Testis (tissue), 2 donors: ENCODE measurements at regions not wholly inside any gene's neighbourhood (a gene's known extent, or its start where the extent isn't known, plus 50 kb on each side); places are given as distances from the start of the nearest gene placed in this dataset.

ENCODE experiments used
- DNase-seq: peaks from one replicate; pipeline ENCODE4 v3.0.0-alpha.2; 2019
- H3K27ac ChIP-seq, 2 donors: fragments of 200-600 bp; sonication (generic); one replicate each; pipeline ENCODE4 v1.5.1; 2019
- H3K27me3 ChIP-seq: fragments of 200-600 bp; sonication (generic); one replicate; pipeline ENCODE4 v1.5.1; 2019
- H3K36me3 ChIP-seq: fragments of 200-600 bp; sonication (generic); one replicate; pipeline ENCODE4 v1.5.1; 2017; ENCODE audit warnings: low read depth; ENCODE audit errors: missing control alignments
- H3K4me1 ChIP-seq: fragments of 200-600 bp; sonication (generic); one replicate; pipeline ENCODE4 v1.5.1; 2019
- H3K4me3 ChIP-seq, 2 donors: fragments of 200-600 bp; sonication (generic); one replicate each; pipeline ENCODE4 v1.5.1; 2017 to 2019
- H3K9me3 ChIP-seq: fragments of 200-600 bp; sonication (generic); one replicate; pipeline ENCODE4 v1.5.1; 2017
- CTCF ChIP-seq, 3 experiments: fragments of 450-650 bp in 2 of 3; fragments of 200-600 bp in 1 of 3; sonication (generic) in 1 of 3; IDR thresholded peaks; one replicate each; pipeline ENCODE4 v1.5.1; 2016 to 2019; ENCODE audit warnings: antibody characterized with exemption in 3 of 3, mild to moderate bottlenecking in 2 of 3, moderate library complexity in 1 of 3
- POLR2A ChIP-seq: fragments of 450-650 bp; IDR thresholded peaks from one replicate; pipeline ENCODE4 v1.6.1; 2017; ENCODE audit warnings: antibody characterized with exemption, mild to moderate bottlenecking, moderate library complexity
- WGBS, 2 donors: methylation state at CpG; one replicate each; pipeline ENCODE4 v1.1.5; 2018; 5-methylcytosine and 5-hydroxymethylcytosine counted together
- intact Hi-C: fragments of 100-400 bp; cut with DNase I; formaldehyde crosslinking; loops from one replicate; pipeline ENCODE4 v1.15.1; 2023; ENCODE audit warnings: low total_unique reads

GRCh38 chr16:47779201-47780016 is 318.3 kb downstream of the PHKB start:
- DNase-seq = peak; percentile 65

GRCh38 chr16:47778106-47778801 is 317.1 kb downstream of the PHKB start:
- no peaks in the 10 kb centered on the region for H3K9me3 ChIP-seq
- H3K27me3 ChIP-seq = no peaks in the 10 kb centered on the region
- no peak overlapping the region for H3K4me3 ChIP-seq
- H3K27ac ChIP-seq = peak overlapping the region in 1 of 2 donors; percentile 36
- no peak for TF ChIP-seq POLR2A
- TF ChIP-seq CTCF (IDR thresholded peaks at IDR 0.05) = no peak
- H3K36me3 ChIP-seq = no peaks in the 10 kb centered on the region
- no peak for DNase-seq
- intact Hi-C loops = no loop called here
- WGBS, 2 donors = 91 to 94% methylated on average over 6 of the region's 6 CpGs
- H3K4me1 ChIP-seq = peaks cover 15% of the 10 kb centered on the region

More at GRCh38 chr16:47779201-47780016, 318.3 kb downstream of the PHKB start:
- no peak for TF ChIP-seq POLR2A
- TF ChIP-seq CTCF (IDR thresholded peaks at IDR 0.05) = no peak
- 12 to 26% methylated on average over 3 to 7 of the region's 7 CpGs for WGBS, 2 donors
- intact Hi-C loops = no loop called here
- Histone ChIP-seq H3K4me3 (no peak overlapping the region), H3K27ac (peak overlapping the region; percentile 39 to 41), H3K27me3 (no peaks in the 10 kb centered on the region), H3K36me3 (no peaks in the 10 kb centered on the region), H3K9me3 (no peaks in the 10 kb centered on the region), H3K4me1 (peaks cover 16% of the 10 kb centered on the region)

- no peak overlapping the region for H3K27ac ChIP-seq
- DNase-seq = no peak
- H3K9me3 ChIP-seq = no peaks in the 10 kb centered on the region
- TF ChIP-seq POLR2A (no peak), CTCF (IDR thresholded peaks at IDR 0.05) (no peak)
- intact Hi-C loops = no loop called here
- H3K4me1 ChIP-seq = peaks cover 12% of the 10 kb centered on the region
- no peak overlapping the region for H3K4me3 ChIP-seq
- H3K36me3 ChIP-seq = no peaks in the 10 kb centered on the region
- no peaks in the 10 kb centered on the region for H3K27me3 ChIP-seq
Measured at GRCh38 chr16:47777220-47777619, 316.1 kb downstream of the PHKB start.

GRCh38 chr16:47774661-47775060 is 313.5 kb downstream of the PHKB start:
- Histone ChIP-seq H3K4me1 (peaks cover 12% of the 10 kb centered on the region), H3K27me3 (no peaks in the 10 kb centered on the region), H3K9me3 (no peaks in the 10 kb centered on the region), H3K4me3 (no peak overlapping the region), H3K27ac (no peak overlapping the region), H3K36me3 (no peaks in the 10 kb centered on the region)
- intact Hi-C loops = no loop called here
- DNase-seq = no peak
- WGBS, 2 donors = 67% methylated on average over 1 of the region's 1 CpG
- TF ChIP-seq CTCF (IDR thresholded peaks at IDR 0.05) (no peak), POLR2A (no peak)
